ENCODE measurements at regions not wholly inside any gene's neighbourhood (a gene's known extent, or its start where the extent isn't known, plus 50 kb on each side); places are given as distances from the start of the nearest gene placed in this dataset.

DNA sequence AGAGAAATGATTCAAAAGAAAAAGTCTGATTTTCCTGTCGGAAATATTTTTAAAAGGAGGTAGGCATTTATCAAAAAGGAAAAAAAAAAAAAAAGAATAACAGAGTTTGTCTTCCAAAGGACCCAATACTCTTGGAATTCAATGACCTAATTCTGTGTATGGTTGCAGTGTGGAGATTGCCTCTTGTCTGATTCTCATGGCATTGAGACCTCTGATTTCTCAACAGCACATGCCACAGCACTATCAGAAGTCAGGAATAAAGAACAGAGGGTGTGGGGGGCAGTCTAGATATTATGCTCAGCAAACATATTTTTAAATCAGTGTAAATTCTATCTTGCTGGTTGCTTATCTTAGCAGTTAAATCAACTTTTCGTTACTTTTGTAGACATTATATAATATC, 81.3 kb upstream of the SOX9 start:
- H3K36me3 ChIP-seq (ENCODE audit: insufficient read depth, low read length): no peaks in the 10 kb centered on the region
- no peak overlapping the region for H3K27ac ChIP-seq
- no peak overlapping the region for H3K4me3 ChIP-seq
- no peak overlapping the region for H3K9ac ChIP-seq (ENCODE audit: insufficient read length)
- no peak for DNase-seq (ENCODE audit: low read depth, low spot score)
- no peak for TF ChIP-seq POLR2AphosphoS5 (IDR thresholded peaks at IDR 0.05; ENCODE audit: borderline replicate concordance, low read depth, low read length)
- TF ChIP-seq EZH2 (IDR thresholded peaks at IDR 0.05): no peak
- no peak for TF ChIP-seq FOXP2 (optimal IDR thresholded peaks at IDR 0.05; ENCODE audit: control extremely low read depth, extremely low read length, insufficient read depth)
- no peaks in the 10 kb centered on the region for H3K9me3 ChIP-seq (ENCODE audit: low read depth, low read length)

- Histone ChIP-seq H3K9ac (ENCODE audit: insufficient read length) (no peak overlapping the region), H3K9me3 (ENCODE audit: low read depth, low read length) (no peaks in the 10 kb centered on the region), H3K4me3 (no peak overlapping the region), H3K36me3 (ENCODE audit: insufficient read depth, low read length) (no peaks in the 10 kb centered on the region), H3K27ac (no peak overlapping the region)
- TF ChIP-seq FOXP2 (optimal IDR thresholded peaks at IDR 0.05; ENCODE audit: control extremely low read depth, extremely low read length, insufficient read depth) (no peak), EZH2 (IDR thresholded peaks at IDR 0.05) (no peak), POLR2AphosphoS5 (IDR thresholded peaks at IDR 0.05; ENCODE audit: borderline replicate concordance, low read depth, low read length) (no peak)
- DNase-seq (ENCODE audit: low read depth, low spot score): no peak
Measured at GRCh38 chr17:72046178-72046577, 74.6 kb upstream of the SOX9 start.

DNA sequence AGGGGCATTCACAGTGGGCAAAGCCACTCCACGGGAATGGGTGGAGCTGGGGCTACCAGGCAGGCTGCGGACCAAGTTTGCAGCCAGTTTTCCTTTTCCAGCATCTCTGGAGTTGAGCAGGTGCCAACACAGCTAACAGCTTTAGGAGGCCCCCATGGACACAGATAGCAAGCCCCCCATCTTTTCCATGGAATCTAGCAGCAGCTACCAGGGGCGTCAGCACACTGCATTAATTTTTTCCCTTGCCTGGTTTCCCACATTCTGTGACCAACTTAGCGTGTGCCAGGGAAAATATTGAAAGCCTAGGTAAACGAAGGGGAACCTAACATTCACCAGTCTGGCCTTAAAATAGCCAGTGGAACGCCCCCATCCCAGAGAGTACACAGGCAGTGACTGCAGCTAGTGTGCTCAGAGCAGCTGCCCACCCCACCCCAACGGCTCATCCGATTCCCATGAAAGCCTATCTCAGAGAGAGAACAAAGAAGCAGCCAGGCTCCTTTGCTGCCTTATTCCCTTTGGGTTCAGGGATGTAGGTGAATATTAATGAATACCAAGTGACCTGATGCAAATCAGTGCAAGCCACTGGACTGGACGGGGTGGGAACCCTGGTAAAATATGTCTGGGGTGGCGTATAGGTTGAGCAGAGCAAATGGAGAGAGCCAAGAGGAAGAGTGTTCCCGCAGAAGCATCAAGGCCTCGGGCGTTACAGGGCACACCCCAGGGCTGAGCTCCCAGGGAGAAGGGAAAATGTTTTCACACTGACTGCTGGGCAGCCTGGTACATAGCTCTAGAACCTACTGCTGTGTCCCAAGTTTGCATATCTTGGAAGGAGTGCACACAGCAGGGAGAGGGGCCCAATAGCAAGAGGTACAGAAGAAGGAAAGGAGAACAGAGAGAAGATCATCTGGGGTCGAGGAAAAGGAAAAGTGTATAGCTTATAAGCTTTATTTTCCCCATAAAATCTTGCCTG, 73.9 kb upstream of the SOX9 start:
- Histone ChIP-seq H3K9me3 (ENCODE audit: low read depth, low read length) (no peaks in the 10 kb centered on the region), H3K36me3 (ENCODE audit: insufficient read depth, low read length) (no peaks in the 10 kb centered on the region), H3K9ac (ENCODE audit: insufficient read length) (no peak overlapping the region), H3K4me3 (no peak overlapping the region), H3K27ac (no peak overlapping the region)
- DNase-seq (ENCODE audit: low read depth, low spot score): no peak
- TF ChIP-seq FOXP2 (optimal IDR thresholded peaks at IDR 0.05; ENCODE audit: control extremely low read depth, extremely low read length, insufficient read depth): no peak
- no peak for TF ChIP-seq POLR2AphosphoS5 (IDR thresholded peaks at IDR 0.05; ENCODE audit: borderline replicate concordance, low read depth, low read length)
- no peak for TF ChIP-seq EZH2 (IDR thresholded peaks at IDR 0.05)

GRCh38 chr17:72049914-72050313, 70.9 kb upstream of the SOX9 start:
- TF ChIP-seq POLR2AphosphoS5 (IDR thresholded peaks at IDR 0.05; ENCODE audit: borderline replicate concordance, low read depth, low read length) (no peak), EZH2 (IDR thresholded peaks at IDR 0.05) (no peak), FOXP2 (optimal IDR thresholded peaks at IDR 0.05; ENCODE audit: control extremely low read depth, extremely low read length, insufficient read depth) (no peak)

GRCh38 chr17:72053036-72053435, 67.8 kb upstream of the SOX9 start:
- Histone ChIP-seq H3K4me3 (no peak overlapping the region), H3K27ac (no peak overlapping the region), H3K36me3 (ENCODE audit: insufficient read depth, low read length) (no peaks in the 10 kb centered on the region), H3K9me3 (ENCODE audit: low read depth, low read length) (no peaks in the 10 kb centered on the region), H3K9ac (ENCODE audit: insufficient read length) (no peak overlapping the region)
- no peak for DNase-seq (ENCODE audit: low read depth, low spot score)
- TF ChIP-seq EZH2 (IDR thresholded peaks at IDR 0.05) (no peak), POLR2AphosphoS5 (IDR thresholded peaks at IDR 0.05; ENCODE audit: borderline replicate concordance, low read depth, low read length) (no peak), FOXP2 (optimal IDR thresholded peaks at IDR 0.05; ENCODE audit: control extremely low read depth, extremely low read length, insufficient read depth) (no peak)

More at GRCh38 chr17:72049914-72050313, 70.9 kb upstream of the SOX9 start:
- Histone ChIP-seq H3K4me3 (no peak overlapping the region), H3K9me3 (ENCODE audit: low read depth, low read length) (no peaks in the 10 kb centered on the region), H3K27ac (no peak overlapping the region), H3K36me3 (ENCODE audit: insufficient read depth, low read length) (no peaks in the 10 kb centered on the region), H3K9ac (ENCODE audit: insufficient read length) (no peak overlapping the region)
- DNase-seq (ENCODE audit: low read depth, low spot score): no peak

GRCh38 chr17:72053449-72053848, 67.4 kb upstream of the SOX9 start:
- Histone ChIP-seq H3K9ac (ENCODE audit: insufficient read length) (no peak overlapping the region), H3K36me3 (ENCODE audit: insufficient read depth, low read length) (no peaks in the 10 kb centered on the region), H3K9me3 (ENCODE audit: low read depth, low read length) (no peaks in the 10 kb centered on the region), H3K27ac (no peak overlapping the region), H3K4me3 (no peak overlapping the region)
- no peak for DNase-seq (ENCODE audit: low read depth, low spot score)
- TF ChIP-seq POLR2AphosphoS5 (IDR thresholded peaks at IDR 0.05; ENCODE audit: borderline replicate concordance, low read depth, low read length) (no peak), FOXP2 (optimal IDR thresholded peaks at IDR 0.05; ENCODE audit: control extremely low read depth, extremely low read length, insufficient read depth) (no peak), EZH2 (IDR thresholded peaks at IDR 0.05) (no peak)

- TF ChIP-seq FOXP2 (optimal IDR thresholded peaks at IDR 0.05; ENCODE audit: control extremely low read depth, extremely low read length, insufficient read depth) (no peak), EZH2 (IDR thresholded peaks at IDR 0.05) (no peak), POLR2AphosphoS5 (IDR thresholded peaks at IDR 0.05; ENCODE audit: borderline replicate concordance, low read depth, low read length) (no peak)
- Histone ChIP-seq H3K27ac (no peak overlapping the region), H3K9ac (ENCODE audit: insufficient read length) (no peak overlapping the region), H3K36me3 (ENCODE audit: insufficient read depth, low read length) (no peaks in the 10 kb centered on the region), H3K9me3 (ENCODE audit: low read depth, low read length) (no peaks in the 10 kb centered on the region), H3K4me3 (no peak overlapping the region)
- no peak for DNase-seq (ENCODE audit: low read depth, low spot score)
Measured at GRCh38 chr17:72056155-72056554, 64.7 kb upstream of the SOX9 start.

- no peak for TF ChIP-seq FOXP2 (optimal IDR thresholded peaks at IDR 0.05; ENCODE audit: control extremely low read depth, extremely low read length, insufficient read depth)
- no peak for TF ChIP-seq EZH2 (IDR thresholded peaks at IDR 0.05)
- no peak for TF ChIP-seq POLR2AphosphoS5 (IDR thresholded peaks at IDR 0.05; ENCODE audit: borderline replicate concordance, low read depth, low read length)
- DNase-seq (ENCODE audit: low read depth, low spot score): no peak
- Histone ChIP-seq H3K9me3 (ENCODE audit: low read depth, low read length) (no peaks in the 10 kb centered on the region), H3K4me3 (no peak overlapping the region), H3K27ac (no peak overlapping the region), H3K36me3 (ENCODE audit: insufficient read depth, low read length) (no peaks in the 10 kb centered on the region), H3K9ac (ENCODE audit: insufficient read length) (no peak overlapping the region)
Measured at GRCh38 chr17:72056727-72057290, 64.0 kb upstream of the SOX9 start.
